ENCODE measurements at regions not wholly inside any gene's neighbourhood (a gene's known extent, or its start where the extent isn't known, plus 50 kb on each side); places are given as distances from the start of the nearest gene placed in this dataset.
A peak's percentile ranks its signal among the peaks of the same experiment; 100 is the strongest.
"Not testable (repeated sequence)": the region's sequence is repeated elsewhere in the genome, so short reads cannot be mapped to it uniquely, and the experiment has no call there.

- H3K4me3 ChIP-seq (replicated peaks; ENCODE audit: low read depth, low read length): no peak overlapping the region
- no peak for TF ChIP-seq CTCF (IDR thresholded peaks at IDR 0.05; ENCODE audit: low read length, missing control alignments)
- no peak for DNase-seq (ENCODE audit: low read depth)
These were observed 132.6 kb upstream of the MXRA5 start for GRCh38 chrX:3479026-3479425.

DNA sequence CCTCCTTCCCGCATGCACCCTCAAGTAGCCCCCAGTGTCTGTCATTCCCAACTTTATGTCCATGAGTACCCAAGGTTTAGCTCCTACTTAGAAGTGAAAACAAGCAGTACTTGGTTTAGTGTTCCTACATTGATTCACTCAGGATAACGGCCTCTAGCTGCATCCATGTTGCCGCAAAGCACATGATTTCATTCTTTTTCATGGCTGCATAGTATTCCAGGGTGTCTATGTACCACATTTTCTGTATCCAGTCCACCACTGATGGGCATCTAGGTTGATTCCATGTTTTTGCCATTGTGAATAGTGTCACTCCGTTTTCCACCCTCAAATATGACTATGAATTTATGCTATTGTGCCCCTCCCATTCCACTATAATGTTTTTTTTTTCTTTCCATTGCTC lies 130.5 kb upstream of the MXRA5 start:
- DNase-seq (ENCODE audit: low read depth): no peak
- TF ChIP-seq CTCF (IDR thresholded peaks at IDR 0.05; ENCODE audit: low read length, missing control alignments): no peak
- no peak overlapping the region for H3K4me3 ChIP-seq (replicated peaks; ENCODE audit: low read depth, low read length)

GRCh38 chrX:3470211-3470679 lies 123.8 kb upstream of the MXRA5 start:
- peak; percentile 32 for DNase-seq (ENCODE audit: low read depth)
- not testable (repeated sequence) for H3K4me3 ChIP-seq (replicated peaks; ENCODE audit: low read depth, low read length)

DNA sequence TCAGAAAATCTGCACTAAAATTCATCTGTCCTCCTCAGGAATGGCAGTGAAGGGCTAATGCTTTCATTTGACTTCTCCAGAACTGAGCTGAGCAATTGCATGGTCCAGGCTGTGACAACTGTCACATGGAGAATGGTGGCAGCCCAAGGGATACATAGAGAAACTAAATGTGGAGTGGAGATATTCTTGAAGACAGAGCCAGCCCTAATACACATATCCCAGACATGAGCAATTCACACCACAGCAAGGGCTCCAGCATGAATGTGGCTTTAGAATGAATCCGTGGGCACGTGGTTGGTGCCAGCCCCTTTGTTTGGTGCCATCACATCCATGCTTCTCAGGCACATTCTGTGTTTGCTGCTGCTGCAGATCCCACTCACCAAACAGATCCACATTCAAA lies 121.6 kb upstream of the MXRA5 start:
- DNase-seq (ENCODE audit: low read depth): no peak
- H3K4me3 ChIP-seq (replicated peaks; ENCODE audit: low read depth, low read length): no peak overlapping the region
- no peak for TF ChIP-seq CTCF (IDR thresholded peaks at IDR 0.05; ENCODE audit: low read length, missing control alignments)

DNA sequence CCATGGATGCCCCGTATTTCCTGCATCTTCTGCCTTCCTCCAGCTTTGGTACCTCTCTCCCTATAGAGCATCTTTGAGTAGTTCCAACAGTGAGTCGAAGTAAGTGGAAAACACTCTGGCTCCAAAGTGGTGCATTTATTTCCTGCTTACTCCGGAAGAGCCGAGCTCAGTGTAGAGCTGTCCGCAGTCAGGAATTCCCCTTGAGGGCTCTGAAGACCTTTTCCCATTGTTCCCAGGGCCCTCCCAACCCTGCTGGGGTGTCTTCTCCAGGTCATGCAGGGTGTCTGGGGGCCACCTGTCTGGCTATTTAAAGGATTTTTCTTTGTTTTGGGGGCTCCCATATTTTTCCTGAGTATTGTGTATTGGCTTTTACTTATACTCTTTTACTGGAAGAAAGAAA lies 118.6 kb upstream of the MXRA5 start:
- H3K4me3 ChIP-seq (replicated peaks; ENCODE audit: low read depth, low read length): no peak overlapping the region
- TF ChIP-seq CTCF (IDR thresholded peaks at IDR 0.05; ENCODE audit: low read length, missing control alignments): no peak
- DNase-seq (ENCODE audit: low read depth): no peak

DNA sequence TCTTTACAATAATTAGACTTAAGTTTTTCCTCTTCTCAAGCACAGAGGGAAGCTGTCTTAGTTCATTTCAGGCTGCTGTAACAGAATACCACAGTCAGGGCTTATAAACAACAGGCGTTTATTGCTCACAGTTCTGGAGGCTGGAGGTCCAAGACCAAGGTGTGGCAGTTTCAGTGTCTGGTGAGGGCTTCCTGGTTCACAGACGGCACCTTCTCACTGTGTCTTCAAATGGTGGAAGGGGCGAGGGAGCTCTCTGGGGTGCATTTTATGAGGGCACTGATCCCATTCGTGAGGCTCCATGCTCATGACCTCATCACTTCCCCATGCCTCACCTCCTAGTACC lies 115.7 kb upstream of the MXRA5 start:
- no peak for TF ChIP-seq CTCF (IDR thresholded peaks at IDR 0.05; ENCODE audit: low read length, missing control alignments)
- DNase-seq (ENCODE audit: low read depth): no peak

GRCh38 chrX:3461397-3462165 lies 115.1 kb upstream of the MXRA5 start:
- TF ChIP-seq CTCF (IDR thresholded peaks at IDR 0.05; ENCODE audit: low read length, missing control alignments): no peak
- H3K4me3 ChIP-seq (replicated peaks; ENCODE audit: low read depth, low read length): no peak overlapping the region
- no peak for DNase-seq (ENCODE audit: low read depth)

More for the DNA sequence above, 115.7 kb upstream of the MXRA5 start:
- H3K4me3 ChIP-seq (replicated peaks; ENCODE audit: low read depth, low read length): no peak overlapping the region

Measured in fibroblast of pulmonary artery (primary cell).